GM23338 (cell line): ENCODE measurements at regions not wholly inside any gene's neighbourhood (a gene's known extent, or its start where the extent isn't known, plus 50 kb on each side); places are given as distances from the start of the nearest gene placed in this dataset.
A peak's percentile ranks its signal among the peaks of the same experiment; 100 is the strongest.
"Not testable (repeated sequence)": the region's sequence is repeated elsewhere in the genome, so short reads cannot be mapped to it uniquely, and the experiment has no call there.

Source experiments
- ATAC-seq: fragments of 200-7000 bp; cut with Tn5 transposase; 3 replicates; pipeline ENCODE4 v1.9.1; 2020
- DNase-seq: peaks from one replicate; pipeline ENCODE4 v3.0.0-alpha.2; 2015; ENCODE audit warnings: low spot score
- H2AFZ ChIP-seq: fragments of 200-600 bp; sonication (generic); 2 replicates; pipeline ENCODE4 v1.8.0; 2016; ENCODE audit warnings: antibody characterized with exemption, mild to moderate bottlenecking, moderate library complexity
- H3F3A ChIP-seq: fragments of 200-600 bp; sonication (generic); replicated peaks from 2 replicates; pipeline ENCODE4 v1.8.0; 2017; ENCODE audit warnings: antibody characterized with exemption, mixed run types, low read depth
- H3K27ac ChIP-seq: fragments of 200-600 bp; sonication (generic); 2 replicates; pipeline ENCODE4 v1.6.1; 2016; ENCODE audit warnings: low read depth
- H3K27me3 ChIP-seq: fragments of 200-600 bp; sonication (generic); 2 replicates; pipeline ENCODE4 v1.8.0; 2016; ENCODE audit warnings: mild to moderate bottlenecking, mixed run types, moderate library complexity; ENCODE audit not compliant: insufficient read depth
- H3K36me3 ChIP-seq: fragments of 200-600 bp; sonication (generic); 2 replicates; pipeline ENCODE4 v1.8.0; 2016; ENCODE audit warnings: mild to moderate bottlenecking; ENCODE audit not compliant: insufficient read depth
- H3K4me1 ChIP-seq: fragments of 200-600 bp; sonication (generic); 2 replicates; pipeline ENCODE4 v1.8.0; 2016; ENCODE audit warnings: mild to moderate bottlenecking, moderate library complexity; ENCODE audit not compliant: insufficient read depth
- H3K4me2 ChIP-seq: fragments of 200-600 bp; sonication (generic); 2 replicates; pipeline ENCODE4 v1.7.1; 2017; ENCODE audit warnings: mixed run types
- H3K4me3 ChIP-seq: fragments of 200-600 bp; sonication (generic); 2 replicates; pipeline ENCODE4 v1.6.1; 2016; ENCODE audit warnings: mixed run types
- H3K79me2 ChIP-seq: fragments of 200-600 bp; sonication (generic); replicated peaks from 2 replicates; pipeline ENCODE4 v1.8.0; 2017; ENCODE audit warnings: mild to moderate bottlenecking; ENCODE audit not compliant: insufficient read depth
- H3K9me2 ChIP-seq: fragments of 200-600 bp; sonication (generic); 2 replicates; pipeline ENCODE4 v1.8.0; 2017; ENCODE audit not compliant: insufficient read depth
- H4K20me1 ChIP-seq: fragments of 200-600 bp; sonication (generic); replicated peaks from 2 replicates; pipeline ENCODE4 v1.8.0; 2017; ENCODE audit warnings: mild to moderate bottlenecking; ENCODE audit not compliant: insufficient read depth
- H3K27ac Mint-ChIP-seq: 2 replicates; pipeline ENCODE4 v1.8.0; 2020; ENCODE audit warnings: inconsistent platforms, mild to moderate bottlenecking, moderate library complexity, mixed read lengths
- H3K27me3 Mint-ChIP-seq: 3 replicates; pipeline ENCODE4 v1.8.0; 2022; ENCODE audit warnings: low read depth, mild to moderate bottlenecking, moderate library complexity, mixed read lengths, inconsistent platforms; ENCODE audit not compliant: insufficient read depth, poor library complexity
- H3K36me3 Mint-ChIP-seq: 3 replicates; pipeline ENCODE4 v1.8.0; 2021; ENCODE audit warnings: low read depth, mild to moderate bottlenecking, inconsistent platforms, moderate library complexity, mixed read lengths
- H3K4me1 Mint-ChIP-seq: 3 replicates; pipeline ENCODE4 v1.8.0; 2020; ENCODE audit warnings: mild to moderate bottlenecking, inconsistent platforms, mixed read lengths
- H3K4me3 Mint-ChIP-seq: 3 replicates; pipeline ENCODE4 v1.8.0; 2021; ENCODE audit warnings: moderate library complexity, mild to moderate bottlenecking, inconsistent platforms, mixed read lengths
- H3K9me3 Mint-ChIP-seq: 3 replicates; pipeline ENCODE4 v1.8.0; 2020; ENCODE audit warnings: moderate library complexity, mild to moderate bottlenecking, inconsistent platforms, mixed read lengths
- CTCF ChIP-seq, 2 experiments: fragments of 200-600 bp in 1 of 2; sonication (generic) in 1 of 2; conservative IDR thresholded peaks; 2 replicates each; pipeline versions ENCODE4 v1.5.1 to v1.6.1; 2016 to 2017; ENCODE audit warnings: antibody characterized with exemption in 2 of 2, low read depth in 2 of 2, mild to moderate bottlenecking in 2 of 2, moderate library complexity in 1 of 2
- JUNB ChIP-seq: IDR thresholded peaks from one replicate; pipeline ENCODE4 v1.6.1; 2016; ENCODE audit warnings: antibody characterized with exemption; ENCODE audit not compliant: unreplicated experiment
- NANOG ChIP-seq: IDR thresholded peaks from 2 replicates; pipeline ENCODE4 v1.6.1; 2016; ENCODE audit warnings: antibody characterized with exemption, borderline replicate concordance
- POLR2AphosphoS5 ChIP-seq: IDR thresholded peaks from 2 replicates; pipeline ENCODE4 v1.6.1; 2016; ENCODE audit warnings: antibody characterized with exemption, low read depth
- REST ChIP-seq: IDR thresholded peaks from one replicate; pipeline ENCODE4 v1.6.1; 2018; ENCODE audit warnings: antibody characterized with exemption; ENCODE audit not compliant: unreplicated experiment
- ZNF114 ChIP-seq: fragments of 250-450 bp; sonication (Bioruptor Pico); IDR thresholded peaks from 2 replicates; pipeline ENCODE4 v1.5.0; 2020; ENCODE audit warnings: mild to moderate bottlenecking, moderate library complexity
- ZNF331 ChIP-seq: fragments of 250-450 bp; sonication (Bioruptor Pico); IDR thresholded peaks from 2 replicates; pipeline ENCODE4 v1.5.0; 2020; ENCODE audit warnings: low read depth, mild to moderate bottlenecking, moderate library complexity
- ZNF462 ChIP-seq: fragments of 250-450 bp; sonication (Bioruptor Pico); IDR thresholded peaks from 2 replicates; pipeline ENCODE4 v1.5.0; 2020; ENCODE audit warnings: mild to moderate bottlenecking, moderate library complexity

- not testable (repeated sequence) for H3K4me2 ChIP-seq, H3K27me3 ChIP-seq, H3K4me3 Mint-ChIP-seq, H3K36me3 ChIP-seq, H3K27ac ChIP-seq, H3K27me3 Mint-ChIP-seq, H3K4me1 Mint-ChIP-seq, H3K79me2 ChIP-seq, H3K4me3 ChIP-seq, H3K4me1 ChIP-seq, H3K27ac Mint-ChIP-seq, H3F3A ChIP-seq, H3K9me2 ChIP-seq, H4K20me1 ChIP-seq, H2AFZ ChIP-seq
- H3K36me3 Mint-ChIP-seq = peaks cover 24% of the 10 kb centered on the region
- ATAC-seq (peak; percentile 34; the same call in 1 of the 3 replicates), DNase-seq (peak; percentile 56)
- H3K9me3 Mint-ChIP-seq = peaks cover 96% of the 10 kb centered on the region
- peak; percentile 74 to 78 for TF ChIP-seq CTCF (conservative IDR thresholded peaks at IDR 0.05; ENCODE audit: low read depth in 2 of 2)
These were observed 100.8 kb downstream of the ALG10 start for GRCh38 chr12:34123092-34123491.

- Histone ChIP-seq H3K27ac (no peak overlapping the region), H2AFZ (no peak overlapping the region), H3F3A (no peaks in the 10 kb centered on the region), H3K79me2 (no peaks in the 10 kb centered on the region), H3K9me2 (no peaks in the 10 kb centered on the region), H3K4me2 (no peak overlapping the region), H3K27me3 (no peaks in the 10 kb centered on the region), H3K4me3 (no peak overlapping the region), H4K20me1 (no peaks in the 10 kb centered on the region), H3K36me3 (no peaks in the 10 kb centered on the region; the same call in 1 of the 2 replicates), H3K4me1 (no peaks in the 10 kb centered on the region)
- Mint-ChIP-seq H3K36me3 (peaks cover 33% of the 10 kb centered on the region), H3K4me3 (no peak overlapping the region), H3K27me3 (peaks cover 9% of the 10 kb centered on the region), H3K9me3 (peaks cover 96% of the 10 kb centered on the region), H3K4me1 (no peaks in the 10 kb centered on the region), H3K27ac (no peak overlapping the region)
- DNase-seq (no peak), ATAC-seq (no peak)
- TF ChIP-seq ZNF331 (CRISPR knock-in tag) (no peak), ZNF114 (CRISPR knock-in tag) (no peak), REST (no peak), POLR2AphosphoS5 (no peak), NANOG (no peak), ZNF462 (CRISPR knock-in tag) (no peak), JUNB (no peak), CTCF (conservative IDR thresholded peaks at IDR 0.05; ENCODE audit: low read depth in 2 of 2) (no peak)
These were observed 102.3 kb downstream of the ALG10 start for GRCh38 chr12:34124608-34125007.
